Activated naive CD4-positive, alpha-beta T cell treated with anti-CD3 and anti-CD28 coated beads for 36 hours (primary cell): ENCODE measurements at regions not wholly inside any gene's neighbourhood (a gene's known extent, or its start where the extent isn't known, plus 50 kb on each side); places are given as distances from the start of the nearest gene placed in this dataset.

Source experiments
- CTCF ChIA-PET: fragments of 350-600 bp; sonication (Branson Sonifier 250); formaldehyde crosslinking; loops from one replicate; lab custom pipeline; 2021; ENCODE audit warnings: antibody characterized with exemption; lab: Charles Lee
- DNase-seq: peaks from one replicate; pipeline ENCODE4 v3.0.0-alpha.2; 2020
- H3K27ac Mint-ChIP-seq: one replicate; pipeline ENCODE4 v1.8.0; 2021; ENCODE audit warnings: mild to moderate bottlenecking, mixed read lengths
- H3K27me3 Mint-ChIP-seq: one replicate; pipeline ENCODE4 v1.8.0; 2021; ENCODE audit warnings: low read depth, mixed read lengths
- H3K36me3 Mint-ChIP-seq: one replicate; pipeline ENCODE4 v1.8.0; 2021; ENCODE audit warnings: low read depth, mixed read lengths
- H3K4me1 Mint-ChIP-seq: one replicate; pipeline ENCODE4 v1.8.0; 2021; ENCODE audit warnings: low read depth, mixed read lengths
- H3K4me3 Mint-ChIP-seq: one replicate; pipeline ENCODE4 v1.8.0; 2021; ENCODE audit warnings: mild to moderate bottlenecking, moderate library complexity, mixed read lengths
- H3K9me3 Mint-ChIP-seq: one replicate; pipeline ENCODE4 v1.8.0; 2021; ENCODE audit warnings: mixed read lengths
- intact Hi-C: fragments of 100-400 bp; cut with micrococcal nuclease; formaldehyde crosslinking; loops from one replicate; pipeline ENCODE4 v1.15.1; 2023

GRCh38 chr1:2929335-2929734, 91.9 kb upstream of the ACTRT2 start:
- no peaks in the 10 kb centered on the region for H3K27me3 Mint-ChIP-seq
- no peak overlapping the region for H3K4me3 Mint-ChIP-seq
- H3K4me1 Mint-ChIP-seq: no peaks in the 10 kb centered on the region
- CTCF ChIA-PET: no interaction called here
- DNase-seq: no peak
- intact Hi-C loops: no loop called here
- H3K27ac Mint-ChIP-seq: no peak overlapping the region
- no peaks in the 10 kb centered on the region for H3K36me3 Mint-ChIP-seq
- H3K9me3 Mint-ChIP-seq: no peaks in the 10 kb centered on the region

GRCh38 chr1:2930016-2930815, 91.1 kb upstream of the ACTRT2 start:
- no peak for DNase-seq
- no peaks in the 10 kb centered on the region for H3K36me3 Mint-ChIP-seq
- intact Hi-C loops: no loop called here
- no peak overlapping the region for H3K27ac Mint-ChIP-seq
- no peaks in the 10 kb centered on the region for H3K27me3 Mint-ChIP-seq
- H3K9me3 Mint-ChIP-seq: no peaks in the 10 kb centered on the region
- H3K4me3 Mint-ChIP-seq: no peak overlapping the region
- CTCF ChIA-PET: no interaction called here
- no peaks in the 10 kb centered on the region for H3K4me1 Mint-ChIP-seq

GRCh38 chr1:2930913-2931723, 90.1 kb upstream of the ACTRT2 start:
- no peaks in the 10 kb centered on the region for H3K27me3 Mint-ChIP-seq
- H3K4me3 Mint-ChIP-seq: no peak overlapping the region
- CTCF ChIA-PET: no interaction called here
- no peak for DNase-seq
- intact Hi-C loops: no loop called here
- H3K27ac Mint-ChIP-seq: no peak overlapping the region
- H3K4me1 Mint-ChIP-seq: no peaks in the 10 kb centered on the region
- H3K36me3 Mint-ChIP-seq: no peaks in the 10 kb centered on the region
- no peaks in the 10 kb centered on the region for H3K9me3 Mint-ChIP-seq

- no peak for DNase-seq
- H3K4me3 Mint-ChIP-seq: no peak overlapping the region
Observed at GRCh38 chr1:2931724-2932401, 89.4 kb upstream of the ACTRT2 start.

GRCh38 chr1:2932671-2933350, 88.5 kb upstream of the ACTRT2 start:
- Mint-ChIP-seq H3K4me3 (no peak overlapping the region), H3K36me3 (no peaks in the 10 kb centered on the region), H3K27ac (no peak overlapping the region), H3K9me3 (peaks cover under 1% of the 10 kb centered on the region), H3K27me3 (no peaks in the 10 kb centered on the region), H3K4me1 (no peaks in the 10 kb centered on the region)
- no peak for DNase-seq
- CTCF ChIA-PET: no interaction called here
- intact Hi-C loops: no loop called here

More at GRCh38 chr1:2931724-2932401, 89.4 kb upstream of the ACTRT2 start:
- no peaks in the 10 kb centered on the region for H3K27me3 Mint-ChIP-seq
- CTCF ChIA-PET: no interaction called here
- H3K9me3 Mint-ChIP-seq: no peaks in the 10 kb centered on the region
- H3K4me1 Mint-ChIP-seq: no peaks in the 10 kb centered on the region
- H3K36me3 Mint-ChIP-seq: no peaks in the 10 kb centered on the region
- H3K27ac Mint-ChIP-seq: no peak overlapping the region
- intact Hi-C loops: no loop called here

GRCh38 chr1:2933431-2934155, 87.7 kb upstream of the ACTRT2 start:
- intact Hi-C loops: no loop called here
- no peak for DNase-seq
- peaks cover 6% of the 10 kb centered on the region for H3K9me3 Mint-ChIP-seq
- H3K27me3 Mint-ChIP-seq: no peaks in the 10 kb centered on the region
- H3K36me3 Mint-ChIP-seq: no peaks in the 10 kb centered on the region
- H3K27ac Mint-ChIP-seq: no peak overlapping the region
- H3K4me3 Mint-ChIP-seq: no peak overlapping the region
- no peaks in the 10 kb centered on the region for H3K4me1 Mint-ChIP-seq
- CTCF ChIA-PET: no interaction called here

DNA sequence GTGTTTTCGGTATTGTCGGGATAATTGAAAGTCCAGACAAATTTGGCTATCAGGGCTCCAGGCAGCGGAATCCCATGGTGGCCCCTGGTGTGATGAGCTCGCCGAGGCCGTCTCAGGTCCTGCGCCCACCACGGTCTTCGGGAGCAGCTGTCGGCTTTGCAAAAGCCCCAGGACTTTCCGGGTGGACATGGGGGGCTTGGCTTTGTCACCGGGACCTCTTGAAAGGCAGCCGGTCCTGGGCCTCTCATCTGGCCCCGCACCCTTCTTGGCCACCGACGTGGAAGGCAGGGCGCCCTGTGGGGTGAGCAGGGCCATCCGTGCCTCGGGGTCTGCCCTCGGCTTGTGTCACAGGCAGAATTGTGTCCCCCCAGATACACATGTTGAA, 87.1 kb upstream of the ACTRT2 start:
- H3K4me1 Mint-ChIP-seq: no peaks in the 10 kb centered on the region
- no peak overlapping the region for H3K4me3 Mint-ChIP-seq
- CTCF ChIA-PET: no interaction called here
- H3K36me3 Mint-ChIP-seq: no peaks in the 10 kb centered on the region
- H3K27ac Mint-ChIP-seq: no peak overlapping the region
- intact Hi-C loops: no loop called here
- H3K27me3 Mint-ChIP-seq: no peaks in the 10 kb centered on the region
- no peak for DNase-seq
- peaks cover 6% of the 10 kb centered on the region for H3K9me3 Mint-ChIP-seq

DNA sequence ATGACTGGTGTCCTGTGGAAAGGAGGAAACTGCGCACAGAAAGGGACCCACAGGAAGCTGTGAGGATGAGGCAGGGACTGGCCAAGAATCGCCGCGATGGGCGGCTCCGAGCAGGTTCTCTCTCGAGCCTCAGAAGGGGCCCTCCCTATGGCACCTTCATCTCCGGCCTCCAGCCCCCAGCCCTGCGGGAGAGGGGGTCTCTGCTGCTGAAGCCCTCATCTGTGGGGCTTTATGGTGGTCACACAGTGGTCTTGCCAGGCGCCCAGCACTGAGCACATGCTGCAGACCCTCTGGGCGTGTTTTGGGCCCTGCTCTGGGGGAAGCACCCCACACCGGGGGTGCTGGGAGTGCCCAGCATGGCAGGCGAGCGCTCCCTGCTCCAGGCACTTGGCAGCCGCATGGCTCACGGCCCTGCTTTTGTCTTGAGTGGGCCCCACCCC, 86.6 kb upstream of the ACTRT2 start:
- Mint-ChIP-seq H3K36me3 (no peaks in the 10 kb centered on the region), H3K9me3 (peaks cover 6% of the 10 kb centered on the region), H3K27me3 (no peaks in the 10 kb centered on the region), H3K4me1 (no peaks in the 10 kb centered on the region), H3K27ac (no peak overlapping the region), H3K4me3 (no peak overlapping the region)
- CTCF ChIA-PET: no interaction called here
- intact Hi-C loops: no loop called here
- DNase-seq: no peak

- no peak for DNase-seq
- CTCF ChIA-PET: no interaction called here
- Mint-ChIP-seq H3K4me1 (no peaks in the 10 kb centered on the region), H3K27me3 (no peaks in the 10 kb centered on the region), H3K4me3 (no peak overlapping the region), H3K36me3 (no peaks in the 10 kb centered on the region), H3K27ac (no peak overlapping the region), H3K9me3 (peaks cover 6% of the 10 kb centered on the region)
- intact Hi-C loops: no loop called here
Observed at GRCh38 chr1:2935184-2935583, 86.1 kb upstream of the ACTRT2 start.

DNA sequence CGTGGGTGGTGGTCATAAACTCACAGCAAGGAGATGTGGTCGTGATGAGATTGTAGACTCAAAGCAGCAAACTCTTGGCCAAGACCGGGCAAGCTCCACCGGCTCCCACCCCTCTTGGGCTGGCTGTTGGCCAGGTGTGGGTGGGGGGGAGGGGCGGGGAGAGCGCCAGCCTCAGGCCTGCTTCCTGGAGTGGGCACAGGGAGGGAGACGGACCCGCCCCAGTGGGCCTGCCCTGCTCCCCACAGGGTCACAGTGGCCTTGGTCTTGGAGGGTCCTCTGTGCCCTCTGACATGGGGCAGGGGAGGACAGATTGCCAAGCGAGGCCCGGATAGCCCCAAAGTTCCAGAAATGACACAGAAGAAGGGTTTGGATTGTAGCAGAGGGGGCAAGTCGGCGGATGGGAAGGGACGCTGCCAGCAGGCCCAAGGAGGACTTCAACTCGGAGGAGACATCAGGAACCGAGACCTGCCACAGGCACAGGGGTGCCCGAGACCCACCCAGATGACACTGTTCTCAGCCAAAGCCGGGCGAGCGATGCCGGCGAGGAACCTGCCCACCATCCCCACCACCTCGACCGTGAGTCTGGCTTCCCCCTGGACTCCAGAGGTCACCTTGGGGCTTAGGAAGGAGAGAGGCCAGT, 85.4 kb upstream of the ACTRT2 start:
- CTCF ChIA-PET: no interaction called here
- intact Hi-C loops: no loop called here
- H3K36me3 Mint-ChIP-seq: no peaks in the 10 kb centered on the region
- H3K9me3 Mint-ChIP-seq: peaks cover 9% of the 10 kb centered on the region
- H3K4me1 Mint-ChIP-seq: no peaks in the 10 kb centered on the region
- no peak overlapping the region for H3K4me3 Mint-ChIP-seq
- no peaks in the 10 kb centered on the region for H3K27me3 Mint-ChIP-seq
- no peak overlapping the region for H3K27ac Mint-ChIP-seq
- DNase-seq: no peak

DNA sequence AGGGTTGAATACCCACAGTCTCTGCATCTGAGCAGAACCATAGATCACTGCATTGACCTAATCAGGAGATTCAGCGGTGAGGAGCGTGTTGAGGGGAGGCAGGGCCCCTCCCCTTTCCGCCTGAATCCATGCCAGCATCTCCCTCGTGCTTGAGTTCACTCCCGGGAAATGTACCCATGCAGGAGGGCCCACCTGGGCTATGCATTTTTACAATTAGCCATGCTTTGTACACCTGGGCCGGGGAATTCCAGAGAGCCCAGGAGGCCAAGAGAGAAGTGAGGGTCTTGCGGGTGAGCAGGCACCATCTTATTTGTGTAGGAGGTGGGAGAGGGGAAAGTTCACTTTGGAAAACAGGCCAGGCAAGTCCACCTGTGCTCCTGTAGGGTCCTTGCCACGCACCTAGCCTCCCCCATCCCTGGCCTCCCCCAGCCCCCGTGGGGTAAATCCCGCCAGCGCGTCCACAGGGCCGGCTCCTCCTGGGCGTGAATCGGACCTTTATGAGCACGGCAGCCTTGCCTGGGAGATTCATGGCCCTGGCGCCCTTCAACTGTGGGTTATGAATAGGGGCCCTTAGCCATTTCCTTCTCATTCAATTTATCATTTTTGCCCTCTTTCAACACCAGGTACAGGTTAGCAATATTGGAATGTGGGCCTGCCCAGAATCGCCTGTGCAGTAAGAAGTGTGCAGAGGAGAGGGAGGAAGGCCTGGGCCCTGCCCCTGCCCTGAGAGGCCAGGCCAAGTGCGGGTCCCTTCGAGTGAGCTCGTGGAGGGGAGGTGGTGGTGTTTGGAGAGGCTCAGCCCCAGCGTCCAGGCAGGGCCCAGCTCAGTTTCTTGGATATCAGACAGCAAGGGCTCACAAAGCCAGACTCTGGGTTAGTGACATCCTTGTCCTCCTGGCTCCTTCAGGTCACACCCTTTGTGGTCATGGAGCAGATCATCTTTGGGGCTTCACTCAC, 84.4 kb upstream of the ACTRT2 start:
- no peaks in the 10 kb centered on the region for H3K27me3 Mint-ChIP-seq
- intact Hi-C loops: no loop called here
- peaks cover 16% of the 10 kb centered on the region for H3K9me3 Mint-ChIP-seq
- H3K4me3 Mint-ChIP-seq: no peak overlapping the region
- CTCF ChIA-PET: no interaction called here
- no peak for DNase-seq
- no peak overlapping the region for H3K27ac Mint-ChIP-seq
- no peaks in the 10 kb centered on the region for H3K36me3 Mint-ChIP-seq
- no peaks in the 10 kb centered on the region for H3K4me1 Mint-ChIP-seq
